ENCODE measurements at regions not wholly inside any gene's neighbourhood (a gene's known extent, or its start where the extent isn't known, plus 50 kb on each side); places are given as distances from the start of the nearest gene placed in this dataset.

GRCh38 chr6:74167976-74168375, 472.0 kb downstream of the CD109 start:
- no peak for ATAC-seq
- no peaks in the 10 kb centered on the region for H3K4me1 ChIP-seq
- intact Hi-C loops (cut with DNase I) = no loop called here
- H3K27ac ChIP-seq = no peak overlapping the region
- no peak for DNase-seq
- no peaks in the 10 kb centered on the region for H3K36me3 ChIP-seq (replicated peaks in 1 of 2; ENCODE audit: insufficient read depth in 1 of 2, low read depth in 2 of 2)
- WGBS, 2 donors = 52 to 69% methylated on average over 1 of the region's 1 CpG
- no peak for TF ChIP-seq POLR2A (IDR thresholded peaks at IDR 0.05)
- TF ChIP-seq CTCF (IDR thresholded peaks at IDR 0.05) = no peak
- H3K4me3 ChIP-seq = no peak overlapping the region
- no peaks in the 10 kb centered on the region for H3K27me3 ChIP-seq
- H3K9me3 ChIP-seq = no peaks in the 10 kb centered on the region

GRCh38 chr6:74167511-74167910, 471.5 kb downstream of the CD109 start:
- H3K27me3 ChIP-seq = no peaks in the 10 kb centered on the region
- H3K36me3 ChIP-seq (replicated peaks in 1 of 2; ENCODE audit: insufficient read depth in 1 of 2, low read depth in 2 of 2) = no peaks in the 10 kb centered on the region
- H3K9me3 ChIP-seq = no peaks in the 10 kb centered on the region
- H3K27ac ChIP-seq = no peak overlapping the region
- no peak for ATAC-seq
- H3K4me3 ChIP-seq = no peak overlapping the region
- H3K4me1 ChIP-seq = no peaks in the 10 kb centered on the region
- intact Hi-C loops (cut with DNase I) = no loop called here
- WGBS, 2 donors = 23 to 55% methylated on average over 1 of the region's 1 CpG
- no peak for TF ChIP-seq CTCF (IDR thresholded peaks at IDR 0.05)
- TF ChIP-seq POLR2A (IDR thresholded peaks at IDR 0.05) = no peak
- DNase-seq = no peak

- DNase-seq (no peak), ATAC-seq (no peak)
- Histone ChIP-seq H3K27ac (no peak overlapping the region), H3K4me3 (no peak overlapping the region), H3K27me3 (no peaks in the 10 kb centered on the region), H3K36me3 (replicated peaks in 1 of 2; ENCODE audit: insufficient read depth in 1 of 2, low read depth in 2 of 2) (no peaks in the 10 kb centered on the region), H3K9me3 (no peaks in the 10 kb centered on the region), H3K4me1 (no peaks in the 10 kb centered on the region)
- intact Hi-C loops (cut with DNase I) = no loop called here
- no peak for TF ChIP-seq POLR2A (IDR thresholded peaks at IDR 0.05)
- TF ChIP-seq CTCF (IDR thresholded peaks at IDR 0.05) = no peak
- WGBS, 2 donors = 30 to 47% methylated on average over 2 of the region's 2 CpGs
Observed at GRCh38 chr6:74166849-74167248, 470.8 kb downstream of the CD109 start.

GRCh38 chr6:74161380-74161779, 465.4 kb downstream of the CD109 start:
- Histone ChIP-seq H3K4me3 (no peak overlapping the region), H3K4me1 (no peaks in the 10 kb centered on the region), H3K27me3 (no peaks in the 10 kb centered on the region), H3K36me3 (replicated peaks in 1 of 2; ENCODE audit: insufficient read depth in 1 of 2, low read depth in 2 of 2) (no peaks in the 10 kb centered on the region), H3K9me3 (no peaks in the 10 kb centered on the region), H3K27ac (no peak overlapping the region)
- ATAC-seq (no peak), DNase-seq (no peak)
- intact Hi-C loops (cut with DNase I) = no loop called here
- TF ChIP-seq CTCF (IDR thresholded peaks at IDR 0.05) (no peak), POLR2A (IDR thresholded peaks at IDR 0.05) (no peak)

GRCh38 chr6:74152096-74152675, 456.2 kb downstream of the CD109 start:
- Histone ChIP-seq H3K36me3 (replicated peaks in 1 of 2; ENCODE audit: insufficient read depth in 1 of 2, low read depth in 2 of 2) (no peaks in the 10 kb centered on the region), H3K4me3 (no peak overlapping the region), H3K9me3 (no peaks in the 10 kb centered on the region), H3K4me1 (no peaks in the 10 kb centered on the region), H3K27ac (no peak overlapping the region), H3K27me3 (no peaks in the 10 kb centered on the region)
- intact Hi-C loops (cut with DNase I) = no loop called here
- 83 to 88% methylated on average over 3 of the region's 3 CpGs for whole genome bisulfite sequencing, 2 donors
- TF ChIP-seq CTCF (IDR thresholded peaks at IDR 0.05) (no peak), POLR2A (IDR thresholded peaks at IDR 0.05) (no peak)
- ATAC-seq (no peak), DNase-seq (no peak)
